ENCODE measurements at regions not wholly inside any gene's neighbourhood (a gene's known extent, or its start where the extent isn't known, plus 50 kb on each side); places are given as distances from the start of the nearest gene placed in this dataset.

DNA sequence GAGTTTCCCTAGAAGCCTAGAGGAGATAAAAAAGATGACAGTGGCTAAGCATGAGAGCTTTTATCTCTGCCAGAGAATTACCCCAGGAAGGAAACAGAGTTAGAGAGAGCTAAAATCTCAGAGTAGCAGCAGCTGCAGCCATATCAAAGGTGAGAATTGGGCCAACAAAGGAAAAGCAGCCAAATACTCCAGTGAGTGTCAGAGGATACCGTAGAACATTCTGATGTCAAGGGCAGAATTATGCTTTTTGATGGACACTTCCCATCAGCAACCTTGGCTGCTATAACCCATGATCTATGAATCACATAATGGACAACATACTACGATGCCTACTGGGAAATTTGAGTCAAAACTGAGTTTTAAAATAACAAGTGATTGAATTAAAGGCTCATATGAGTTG lies 405.8 kb upstream of the CPEB2 start:
- Mint-ChIP-seq H3K4me1 (no peaks in the 10 kb centered on the region), H3K36me3 (ENCODE audit: low read depth) (no peaks in the 10 kb centered on the region), H3K27me3 (ENCODE audit: low read depth, poor library complexity) (peaks cover 3% of the 10 kb centered on the region), H3K27ac (no peak overlapping the region), H3K4me3 (no peak overlapping the region), H3K9me3 (peaks cover 7% of the 10 kb centered on the region)
- no peak for DNase-seq
- TF ChIP-seq, protein P1, sequence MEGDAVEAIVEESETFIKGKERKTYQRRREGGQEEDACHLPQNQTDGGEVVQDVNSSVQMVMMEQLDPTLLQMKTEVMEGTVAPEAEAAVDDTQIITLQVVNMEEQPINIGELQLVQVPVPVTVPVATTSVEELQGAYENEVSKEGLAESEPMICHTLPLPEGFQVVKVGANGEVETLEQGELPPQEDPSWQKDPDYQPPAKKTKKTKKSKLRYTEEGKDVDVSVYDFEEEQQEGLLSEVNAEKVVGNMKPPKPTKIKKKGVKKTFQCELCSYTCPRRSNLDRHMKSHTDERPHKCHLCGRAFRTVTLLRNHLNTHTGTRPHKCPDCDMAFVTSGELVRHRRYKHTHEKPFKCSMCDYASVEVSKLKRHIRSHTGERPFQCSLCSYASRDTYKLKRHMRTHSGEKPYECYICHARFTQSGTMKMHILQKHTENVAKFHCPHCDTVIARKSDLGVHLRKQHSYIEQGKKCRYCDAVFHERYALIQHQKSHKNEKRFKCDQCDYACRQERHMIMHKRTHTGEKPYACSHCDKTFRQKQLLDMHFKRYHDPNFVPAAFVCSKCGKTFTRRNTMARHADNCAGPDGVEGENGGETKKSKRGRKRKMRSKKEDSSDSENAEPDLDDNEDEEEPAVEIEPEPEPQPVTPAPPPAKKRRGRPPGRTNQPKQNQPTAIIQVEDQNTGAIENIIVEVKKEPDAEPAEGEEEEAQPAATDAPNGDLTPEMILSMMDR (IDR thresholded peaks at IDR 0.05): no peak

DNA sequence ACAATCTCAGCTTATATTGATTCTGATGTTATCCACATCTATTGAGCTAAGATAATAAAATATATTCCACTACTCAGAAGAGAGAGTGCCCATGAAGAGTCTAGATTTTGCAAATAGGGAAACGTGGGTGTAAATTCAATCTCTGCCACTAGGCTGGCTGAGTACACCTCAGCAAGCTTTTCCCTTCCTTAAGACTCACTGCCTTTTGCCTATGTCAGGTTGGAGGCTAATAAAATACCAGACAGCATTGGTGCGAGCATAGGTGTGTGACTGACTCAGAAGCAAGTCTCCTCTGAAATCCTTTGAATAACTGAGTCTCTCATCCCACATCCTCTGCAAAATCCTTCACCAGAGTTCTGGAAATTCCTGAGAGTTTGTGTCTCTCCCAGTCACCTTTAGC lies 405.4 kb upstream of the CPEB2 start:
- Mint-ChIP-seq H3K9me3 (peaks cover 7% of the 10 kb centered on the region), H3K4me1 (no peaks in the 10 kb centered on the region), H3K36me3 (ENCODE audit: low read depth) (no peaks in the 10 kb centered on the region), H3K27me3 (ENCODE audit: low read depth, poor library complexity) (peaks cover 3% of the 10 kb centered on the region), H3K4me3 (no peak overlapping the region), H3K27ac (no peak overlapping the region)
- DNase-seq: no peak
- TF ChIP-seq, protein P1 (IDR thresholded peaks at IDR 0.05): no peak

DNA sequence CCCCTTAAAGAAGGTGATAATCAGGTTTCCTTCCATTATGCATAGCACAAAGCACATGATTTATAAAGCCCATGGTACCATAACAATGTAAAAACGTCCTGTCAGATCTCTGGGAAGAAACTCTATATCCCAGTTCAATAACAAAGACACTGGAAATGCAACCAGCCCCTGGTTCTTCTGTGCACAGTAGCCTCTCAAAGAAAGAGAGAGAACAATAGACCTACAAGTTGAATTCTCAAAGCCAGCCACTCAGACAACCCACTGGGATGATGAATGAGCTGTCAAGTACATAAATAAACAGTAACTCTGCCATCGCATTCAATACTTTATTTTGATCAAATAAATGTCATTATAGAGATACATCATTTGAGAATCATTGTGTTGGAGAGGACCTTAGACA lies 400.1 kb upstream of the CPEB2 start:
- Mint-ChIP-seq H3K27ac (no peak overlapping the region), H3K9me3 (peaks cover 7% of the 10 kb centered on the region), H3K4me1 (no peaks in the 10 kb centered on the region), H3K4me3 (no peak overlapping the region), H3K36me3 (ENCODE audit: low read depth) (no peaks in the 10 kb centered on the region), H3K27me3 (ENCODE audit: low read depth, poor library complexity) (no peaks in the 10 kb centered on the region)
- TF ChIP-seq, protein P1 (IDR thresholded peaks at IDR 0.05): no peak
- no peak for DNase-seq

DNA sequence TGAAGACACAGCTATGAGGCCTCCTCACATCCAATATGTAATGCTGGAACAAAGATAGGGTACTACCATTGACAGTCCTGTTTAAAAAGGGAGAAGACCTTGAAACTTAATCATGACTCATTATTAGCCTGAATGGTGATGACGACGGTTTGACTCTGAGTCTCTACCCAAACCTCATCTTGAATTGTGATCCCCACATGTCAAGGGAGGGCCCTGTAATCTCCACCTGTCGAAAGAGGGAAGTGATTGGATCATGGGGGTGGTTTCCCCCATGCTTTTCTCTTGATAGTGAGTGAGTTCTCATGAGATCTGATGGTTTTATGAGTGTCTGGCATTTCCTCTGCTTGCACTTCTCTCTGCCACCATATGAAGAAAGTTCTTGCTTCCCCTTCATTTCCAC lies 395.3 kb upstream of the CPEB2 start:
- H3K27me3 Mint-ChIP-seq (ENCODE audit: low read depth, poor library complexity): no peaks in the 10 kb centered on the region
- no peak overlapping the region for H3K27ac Mint-ChIP-seq
- no peaks in the 10 kb centered on the region for H3K4me1 Mint-ChIP-seq
- TF ChIP-seq, protein P1 (IDR thresholded peaks at IDR 0.05): no peak
- H3K4me3 Mint-ChIP-seq: no peak overlapping the region
- H3K9me3 Mint-ChIP-seq: no peaks in the 10 kb centered on the region
- no peaks in the 10 kb centered on the region for H3K36me3 Mint-ChIP-seq (ENCODE audit: low read depth)
- no peak for DNase-seq

DNA sequence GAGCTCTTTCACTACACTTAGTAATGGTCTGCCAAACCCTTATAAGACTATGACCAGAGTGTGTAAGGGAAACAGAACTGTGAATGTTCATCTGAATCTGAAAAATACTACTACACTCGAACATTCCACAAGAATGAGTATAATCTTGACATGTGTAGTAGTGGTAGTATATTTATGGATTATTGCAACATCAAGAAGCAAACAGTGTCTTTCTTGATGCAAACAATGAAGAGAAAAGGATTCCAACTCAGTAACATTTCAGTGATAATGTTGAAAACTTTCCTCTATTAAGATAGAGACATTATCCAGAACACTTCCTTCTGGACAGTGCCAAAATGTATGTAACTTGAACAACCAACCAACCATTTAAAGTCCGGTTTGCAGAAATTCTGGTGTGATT lies 394.7 kb upstream of the CPEB2 start:
- TF ChIP-seq, protein P1 (IDR thresholded peaks at IDR 0.05): no peak
- Mint-ChIP-seq H3K9me3 (no peaks in the 10 kb centered on the region), H3K36me3 (ENCODE audit: low read depth) (no peaks in the 10 kb centered on the region), H3K27ac (no peak overlapping the region), H3K4me3 (no peak overlapping the region), H3K27me3 (ENCODE audit: low read depth, poor library complexity) (no peaks in the 10 kb centered on the region), H3K4me1 (no peaks in the 10 kb centered on the region)
- DNase-seq: no peak

DNA sequence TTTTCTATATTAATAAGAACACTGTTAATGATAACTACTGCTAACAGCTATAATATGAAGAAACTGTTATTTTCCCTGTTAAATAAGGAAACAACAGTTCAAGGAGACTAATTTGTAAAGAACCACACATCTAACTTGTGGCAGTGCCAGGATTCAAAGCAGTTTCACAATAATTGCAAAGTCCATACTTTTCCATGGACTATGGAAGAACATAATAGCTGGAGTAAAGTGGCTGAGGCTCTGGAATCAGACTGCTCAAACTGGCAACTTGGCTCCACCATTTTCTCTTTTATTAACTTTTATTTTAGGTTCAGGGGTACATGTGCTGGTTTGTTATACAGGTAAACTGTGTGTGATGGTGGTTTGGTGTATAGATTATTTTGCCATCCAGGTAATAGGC lies 393.7 kb upstream of the CPEB2 start:
- Mint-ChIP-seq H3K4me1 (no peaks in the 10 kb centered on the region), H3K27ac (no peak overlapping the region), H3K36me3 (ENCODE audit: low read depth) (no peaks in the 10 kb centered on the region), H3K27me3 (ENCODE audit: low read depth, poor library complexity) (peaks cover 6% of the 10 kb centered on the region), H3K4me3 (no peak overlapping the region), H3K9me3 (no peaks in the 10 kb centered on the region)
- TF ChIP-seq, protein P1 (IDR thresholded peaks at IDR 0.05): no peak
- DNase-seq: no peak
